ENCODE measurements at regions not wholly inside any gene's neighbourhood (a gene's known extent, or its start where the extent isn't known, plus 50 kb on each side); places are given as distances from the start of the nearest gene placed in this dataset.

DNA sequence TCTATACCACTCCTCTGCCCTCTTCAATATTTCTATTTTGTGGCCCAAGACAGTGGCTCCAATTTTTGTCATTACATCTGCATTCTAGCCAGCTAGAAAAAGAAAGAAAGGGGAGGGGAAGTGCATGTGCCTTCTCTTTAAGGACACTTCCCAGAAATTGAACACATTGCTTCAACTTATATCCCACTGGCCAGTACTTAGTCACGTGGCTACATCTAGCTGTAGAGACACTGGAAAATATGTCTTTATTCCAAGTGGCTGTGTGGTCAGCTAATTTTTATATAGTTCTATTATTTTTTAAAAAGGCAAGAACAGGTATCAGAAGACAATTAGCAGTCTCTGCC is 200.4 kb downstream of the SNX19 start:
- Histone ChIP-seq H3K4me3 (ENCODE audit: low read depth in 1 of 3, low read length in 3 of 3) (no peak overlapping the region), H3K9me3 (ENCODE audit: control insufficient read depth in 4 of 4, low read length in 3 of 4) (no peaks in the 10 kb centered on the region), H3K27me3 (ENCODE audit: control insufficient read depth in 4 of 4, insufficient read depth in 4 of 4, low read length in 3 of 4) (peaks cover 0 to 2% (median 0%) of the 10 kb centered on the region in 4 donors), H3K27ac (ENCODE audit: low read depth in 1 of 2, low read length in 2 of 2) (no peak overlapping the region), H3K4me1 (ENCODE audit: control insufficient read depth in 4 of 4, insufficient read depth in 4 of 4, low read length in 3 of 4) (no peaks in the 10 kb centered on the region), H3K36me3 (ENCODE audit: control insufficient read depth in 4 of 4, insufficient read depth in 3 of 4, low read depth in 1 of 4, low read length in 3 of 4) (no peaks in the 10 kb centered on the region), H3K9ac (ENCODE audit: low read depth in 1 of 2, low read length in 2 of 2) (no peak overlapping the region)
- DNase-seq (ENCODE audit: low spot score) = no peak
- TF ChIP-seq NR2F2 (IDR thresholded peaks at IDR 0.05) (no peak), RXRA (IDR thresholded peaks at IDR 0.05) (no peak), TAF1 (conservative IDR thresholded peaks at IDR 0.05) (no peak)
- TF ChIP-seq, protein P1, sequence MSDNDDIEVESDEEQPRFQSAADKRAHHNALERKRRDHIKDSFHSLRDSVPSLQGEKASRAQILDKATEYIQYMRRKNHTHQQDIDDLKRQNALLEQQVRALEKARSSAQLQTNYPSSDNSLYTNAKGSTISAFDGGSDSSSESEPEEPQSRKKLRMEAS (IDR thresholded peaks at IDR 0.05) = no peak
- WGBS = 51% methylated on average over 1 of the region's 1 CpG

DNA sequence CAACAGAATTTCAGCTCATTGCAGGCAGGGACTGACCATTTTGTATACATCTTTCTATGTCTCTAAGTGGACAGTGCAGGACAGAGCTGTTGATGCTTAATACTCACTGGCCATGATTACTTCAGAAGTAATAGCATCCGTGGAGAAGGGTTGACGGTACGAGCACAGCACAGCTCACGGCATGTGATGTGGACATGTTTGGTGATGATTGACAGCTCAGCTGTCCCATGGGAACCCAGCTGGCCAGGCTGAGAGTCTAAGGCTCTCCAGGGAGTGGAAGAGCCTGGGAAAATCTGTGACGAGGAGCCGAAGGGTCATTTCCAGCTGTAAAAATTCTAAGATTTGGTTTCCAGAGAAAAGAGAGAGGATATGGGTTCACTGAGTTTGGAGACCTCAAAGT is 198.2 kb downstream of the SNX19 start:
- Histone ChIP-seq H3K4me1 (ENCODE audit: control insufficient read depth in 4 of 4, insufficient read depth in 4 of 4, low read length in 3 of 4) (no peaks in the 10 kb centered on the region), H3K9ac (ENCODE audit: low read depth in 1 of 2, low read length in 2 of 2) (no peak overlapping the region), H3K27me3 (ENCODE audit: control insufficient read depth in 4 of 4, insufficient read depth in 4 of 4, low read length in 3 of 4) (peaks cover 0 to 2% (median 0%) of the 10 kb centered on the region in 4 donors), H3K4me3 (ENCODE audit: low read depth in 1 of 3, low read length in 3 of 3) (no peak overlapping the region), H3K9me3 (ENCODE audit: control insufficient read depth in 4 of 4, low read length in 3 of 4) (no peaks in the 10 kb centered on the region), H3K36me3 (ENCODE audit: control insufficient read depth in 4 of 4, insufficient read depth in 3 of 4, low read depth in 1 of 4, low read length in 3 of 4) (no peaks in the 10 kb centered on the region), H3K27ac (ENCODE audit: low read depth in 1 of 2, low read length in 2 of 2) (no peak overlapping the region)
- TF ChIP-seq EGR1 (IDR thresholded peaks at IDR 0.05; ENCODE audit: low read depth in 2 of 2) = no peak
- TF ChIP-seq, protein P2, sequence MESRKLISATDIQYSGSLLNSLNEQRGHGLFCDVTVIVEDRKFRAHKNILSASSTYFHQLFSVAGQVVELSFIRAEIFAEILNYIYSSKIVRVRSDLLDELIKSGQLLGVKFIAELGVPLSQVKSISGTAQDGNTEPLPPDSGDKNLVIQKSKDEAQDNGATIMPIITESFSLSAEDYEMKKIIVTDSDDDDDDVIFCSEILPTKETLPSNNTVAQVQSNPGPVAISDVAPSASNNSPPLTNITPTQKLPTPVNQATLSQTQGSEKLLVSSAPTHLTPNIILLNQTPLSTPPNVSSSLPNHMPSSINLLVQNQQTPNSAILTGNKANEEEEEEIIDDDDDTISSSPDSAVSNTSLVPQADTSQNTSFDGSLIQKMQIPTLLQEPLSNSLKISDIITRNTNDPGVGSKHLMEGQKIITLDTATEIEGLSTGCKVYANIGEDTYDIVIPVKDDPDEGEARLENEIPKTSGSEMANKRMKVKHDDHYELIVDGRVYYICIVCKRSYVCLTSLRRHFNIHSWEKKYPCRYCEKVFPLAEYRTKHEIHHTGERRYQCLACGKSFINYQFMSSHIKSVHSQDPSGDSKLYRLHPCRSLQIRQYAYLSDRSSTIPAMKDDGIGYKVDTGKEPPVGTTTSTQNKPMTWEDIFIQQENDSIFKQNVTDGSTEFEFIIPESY (IDR thresholded peaks at IDR 0.05) = no peak
- TF ChIP-seq RAD21 (IDR thresholded peaks at IDR 0.05) = no peak
- TF ChIP-seq RXRA (IDR thresholded peaks at IDR 0.05) = no peak
- TF ChIP-seq, protein P3, sequence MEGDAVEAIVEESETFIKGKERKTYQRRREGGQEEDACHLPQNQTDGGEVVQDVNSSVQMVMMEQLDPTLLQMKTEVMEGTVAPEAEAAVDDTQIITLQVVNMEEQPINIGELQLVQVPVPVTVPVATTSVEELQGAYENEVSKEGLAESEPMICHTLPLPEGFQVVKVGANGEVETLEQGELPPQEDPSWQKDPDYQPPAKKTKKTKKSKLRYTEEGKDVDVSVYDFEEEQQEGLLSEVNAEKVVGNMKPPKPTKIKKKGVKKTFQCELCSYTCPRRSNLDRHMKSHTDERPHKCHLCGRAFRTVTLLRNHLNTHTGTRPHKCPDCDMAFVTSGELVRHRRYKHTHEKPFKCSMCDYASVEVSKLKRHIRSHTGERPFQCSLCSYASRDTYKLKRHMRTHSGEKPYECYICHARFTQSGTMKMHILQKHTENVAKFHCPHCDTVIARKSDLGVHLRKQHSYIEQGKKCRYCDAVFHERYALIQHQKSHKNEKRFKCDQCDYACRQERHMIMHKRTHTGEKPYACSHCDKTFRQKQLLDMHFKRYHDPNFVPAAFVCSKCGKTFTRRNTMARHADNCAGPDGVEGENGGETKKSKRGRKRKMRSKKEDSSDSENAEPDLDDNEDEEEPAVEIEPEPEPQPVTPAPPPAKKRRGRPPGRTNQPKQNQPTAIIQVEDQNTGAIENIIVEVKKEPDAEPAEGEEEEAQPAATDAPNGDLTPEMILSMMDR (IDR thresholded peaks at IDR 0.05; ENCODE audit: low read depth, low read length, missing input control) = no peak
- TF ChIP-seq, protein P1 (IDR thresholded peaks at IDR 0.05) = no peak
- no peak for TF ChIP-seq JUND (IDR thresholded peaks at IDR 0.05)
- no peak for TF ChIP-seq TAF1 (conservative IDR thresholded peaks at IDR 0.05)
- no peak for TF ChIP-seq SP1 (IDR thresholded peaks at IDR 0.05)
- TF ChIP-seq, protein P4, sequence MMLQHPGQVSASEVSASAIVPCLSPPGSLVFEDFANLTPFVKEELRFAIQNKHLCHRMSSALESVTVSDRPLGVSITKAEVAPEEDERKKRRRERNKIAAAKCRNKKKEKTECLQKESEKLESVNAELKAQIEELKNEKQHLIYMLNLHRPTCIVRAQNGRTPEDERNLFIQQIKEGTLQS (IDR thresholded peaks at IDR 0.05) = no peak
- no peak for TF ChIP-seq HNF4A (conservative IDR thresholded peaks at IDR 0.05)
- no peak for TF ChIP-seq NR2F2 (IDR thresholded peaks at IDR 0.05)
- TF ChIP-seq YY1 (IDR thresholded peaks at IDR 0.05) = no peak
- no peak for TF ChIP-seq FOXA2 (IDR thresholded peaks at IDR 0.05)
- TF ChIP-seq, protein P5, sequence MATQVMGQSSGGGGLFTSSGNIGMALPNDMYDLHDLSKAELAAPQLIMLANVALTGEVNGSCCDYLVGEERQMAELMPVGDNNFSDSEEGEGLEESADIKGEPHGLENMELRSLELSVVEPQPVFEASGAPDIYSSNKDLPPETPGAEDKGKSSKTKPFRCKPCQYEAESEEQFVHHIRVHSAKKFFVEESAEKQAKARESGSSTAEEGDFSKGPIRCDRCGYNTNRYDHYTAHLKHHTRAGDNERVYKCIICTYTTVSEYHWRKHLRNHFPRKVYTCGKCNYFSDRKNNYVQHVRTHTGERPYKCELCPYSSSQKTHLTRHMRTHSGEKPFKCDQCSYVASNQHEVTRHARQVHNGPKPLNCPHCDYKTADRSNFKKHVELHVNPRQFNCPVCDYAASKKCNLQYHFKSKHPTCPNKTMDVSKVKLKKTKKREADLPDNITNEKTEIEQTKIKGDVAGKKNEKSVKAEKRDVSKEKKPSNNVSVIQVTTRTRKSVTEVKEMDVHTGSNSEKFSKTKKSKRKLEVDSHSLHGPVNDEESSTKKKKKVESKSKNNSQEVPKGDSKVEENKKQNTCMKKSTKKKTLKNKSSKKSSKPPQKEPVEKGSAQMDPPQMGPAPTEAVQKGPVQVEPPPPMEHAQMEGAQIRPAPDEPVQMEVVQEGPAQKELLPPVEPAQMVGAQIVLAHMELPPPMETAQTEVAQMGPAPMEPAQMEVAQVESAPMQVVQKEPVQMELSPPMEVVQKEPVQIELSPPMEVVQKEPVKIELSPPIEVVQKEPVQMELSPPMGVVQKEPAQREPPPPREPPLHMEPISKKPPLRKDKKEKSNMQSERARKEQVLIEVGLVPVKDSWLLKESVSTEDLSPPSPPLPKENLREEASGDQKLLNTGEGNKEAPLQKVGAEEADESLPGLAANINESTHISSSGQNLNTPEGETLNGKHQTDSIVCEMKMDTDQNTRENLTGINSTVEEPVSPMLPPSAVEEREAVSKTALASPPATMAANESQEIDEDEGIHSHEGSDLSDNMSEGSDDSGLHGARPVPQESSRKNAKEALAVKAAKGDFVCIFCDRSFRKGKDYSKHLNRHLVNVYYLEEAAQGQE (IDR thresholded peaks at IDR 0.05) = no peak
- TF ChIP-seq GABPA (IDR thresholded peaks at IDR 0.05 in 1 of 2, conservative IDR thresholded peaks at IDR 0.05 in 1 of 2) = no peak
- no peak for TF ChIP-seq HNF4G (IDR thresholded peaks at IDR 0.05)
- no peak for DNase-seq (ENCODE audit: low spot score)
- WGBS = 81% methylated on average over 6 of the region's 6 CpGs
